ENCODE measurements at regions not wholly inside any gene's neighbourhood (a gene's known extent, or its start where the extent isn't known, plus 50 kb on each side); places are given as distances from the start of the nearest gene placed in this dataset.

DNA sequence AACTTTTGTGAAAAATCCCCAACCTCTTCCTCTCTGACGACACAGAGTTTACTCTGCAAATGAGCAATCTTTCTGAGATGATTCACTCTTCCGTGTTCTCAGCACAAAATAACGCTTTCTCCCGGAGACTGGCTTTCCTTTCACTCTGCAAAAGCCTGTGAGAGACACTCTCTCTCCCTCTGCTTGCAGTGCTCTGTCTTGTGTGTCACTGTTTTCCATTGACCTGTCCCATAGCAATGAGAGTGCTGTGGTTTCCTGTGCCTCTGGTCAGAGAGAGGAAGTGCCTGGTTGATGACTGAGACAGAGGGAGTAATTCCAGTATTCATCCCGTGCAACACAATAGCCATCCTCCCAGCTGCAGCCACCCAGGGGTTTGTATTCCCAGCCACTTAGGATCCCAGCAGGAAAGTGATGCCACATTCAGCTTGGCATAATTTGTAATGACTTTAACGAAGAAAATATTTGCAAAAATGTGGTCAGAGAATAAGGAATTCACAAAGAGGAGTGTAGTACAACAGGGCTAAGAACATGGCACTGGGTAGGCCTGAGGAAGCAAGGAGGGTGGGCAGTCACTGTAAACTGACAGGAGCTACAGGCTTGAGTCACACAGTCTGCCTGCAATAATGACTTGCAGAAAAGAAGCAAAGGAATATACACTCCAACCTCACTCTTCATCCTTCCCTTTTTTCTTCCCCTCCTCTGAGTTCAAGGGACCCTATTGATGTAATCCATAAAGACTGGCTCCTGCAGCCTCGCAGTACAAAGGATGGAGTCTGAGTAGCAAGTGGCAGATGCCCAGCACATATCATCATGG is 463.5 kb upstream of the RGMB start:
- no peak overlapping the region for H3K27ac ChIP-seq (ENCODE audit: low read depth, low read length, poor library complexity, severe bottlenecking)
- H3K36me3 ChIP-seq (ENCODE audit: insufficient read depth, low read length): no peaks in the 10 kb centered on the region
- no peaks in the 10 kb centered on the region for H3K4me1 ChIP-seq (ENCODE audit: insufficient read depth, low read length, severe bottlenecking)
- H3K4me2 ChIP-seq (ENCODE audit: low read length): no peak overlapping the region
- no peaks in the 10 kb centered on the region for H3K9me3 ChIP-seq (ENCODE audit: low read length)
- H3F3A ChIP-seq (ENCODE audit: insufficient read depth, low read length): no peaks in the 10 kb centered on the region
- TF ChIP-seq, protein P1, sequence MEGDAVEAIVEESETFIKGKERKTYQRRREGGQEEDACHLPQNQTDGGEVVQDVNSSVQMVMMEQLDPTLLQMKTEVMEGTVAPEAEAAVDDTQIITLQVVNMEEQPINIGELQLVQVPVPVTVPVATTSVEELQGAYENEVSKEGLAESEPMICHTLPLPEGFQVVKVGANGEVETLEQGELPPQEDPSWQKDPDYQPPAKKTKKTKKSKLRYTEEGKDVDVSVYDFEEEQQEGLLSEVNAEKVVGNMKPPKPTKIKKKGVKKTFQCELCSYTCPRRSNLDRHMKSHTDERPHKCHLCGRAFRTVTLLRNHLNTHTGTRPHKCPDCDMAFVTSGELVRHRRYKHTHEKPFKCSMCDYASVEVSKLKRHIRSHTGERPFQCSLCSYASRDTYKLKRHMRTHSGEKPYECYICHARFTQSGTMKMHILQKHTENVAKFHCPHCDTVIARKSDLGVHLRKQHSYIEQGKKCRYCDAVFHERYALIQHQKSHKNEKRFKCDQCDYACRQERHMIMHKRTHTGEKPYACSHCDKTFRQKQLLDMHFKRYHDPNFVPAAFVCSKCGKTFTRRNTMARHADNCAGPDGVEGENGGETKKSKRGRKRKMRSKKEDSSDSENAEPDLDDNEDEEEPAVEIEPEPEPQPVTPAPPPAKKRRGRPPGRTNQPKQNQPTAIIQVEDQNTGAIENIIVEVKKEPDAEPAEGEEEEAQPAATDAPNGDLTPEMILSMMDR (IDR thresholded peaks at IDR 0.05; ENCODE audit: low read length): no peak
- TF ChIP-seq EZH2 (IDR thresholded peaks at IDR 0.05; ENCODE audit: borderline replicate concordance, low read length): no peak
- no peak overlapping the region for H2AFZ ChIP-seq (ENCODE audit: low read length)
- no peaks in the 10 kb centered on the region for H3K9me2 ChIP-seq (ENCODE audit: low read depth, low read length)
- no peaks in the 10 kb centered on the region for H3K27me3 ChIP-seq (ENCODE audit: insufficient read depth, low read length)
- no peak overlapping the region for H3K9ac ChIP-seq (ENCODE audit: low read length)
- no peaks in the 10 kb centered on the region for H4K20me1 ChIP-seq (ENCODE audit: insufficient read depth, low read length)
- H3K79me2 ChIP-seq (ENCODE audit: insufficient read depth, low read length): no peaks in the 10 kb centered on the region
- H3K4me3 ChIP-seq (ENCODE audit: low read depth, low read length, poor library complexity, severe bottlenecking): no peak overlapping the region

DNA sequence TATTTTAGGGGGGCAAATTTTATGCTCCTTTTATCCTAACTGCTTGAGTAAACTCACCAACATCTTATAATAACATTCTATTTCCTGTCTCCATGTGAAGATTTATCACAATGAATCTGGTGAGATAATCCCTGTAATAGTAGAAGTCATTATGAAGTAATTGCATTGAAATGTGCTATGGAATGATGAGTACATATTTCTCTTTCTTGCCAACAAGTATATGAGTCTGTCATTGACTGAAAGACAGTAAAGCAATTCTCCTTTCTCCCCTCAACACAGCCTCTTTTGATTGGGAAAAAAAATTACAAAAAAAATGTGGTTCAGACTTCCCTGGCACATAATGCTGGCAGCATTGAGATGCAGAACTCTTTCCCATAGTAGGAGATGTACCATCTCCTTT is 459.2 kb upstream of the RGMB start:
- Histone ChIP-seq H3K27me3 (ENCODE audit: insufficient read depth, low read length) (no peaks in the 10 kb centered on the region), H3K9me3 (ENCODE audit: low read length) (no peaks in the 10 kb centered on the region), H3K4me1 (ENCODE audit: insufficient read depth, low read length, severe bottlenecking) (no peaks in the 10 kb centered on the region), H3K79me2 (ENCODE audit: insufficient read depth, low read length) (no peaks in the 10 kb centered on the region), H4K20me1 (ENCODE audit: insufficient read depth, low read length) (no peaks in the 10 kb centered on the region), H3K27ac (ENCODE audit: low read depth, low read length, poor library complexity, severe bottlenecking) (no peak overlapping the region), H3K4me2 (ENCODE audit: low read length) (no peak overlapping the region), H2AFZ (ENCODE audit: low read length) (no peak overlapping the region), H3K9me2 (ENCODE audit: low read depth, low read length) (no peaks in the 10 kb centered on the region), H3K4me3 (ENCODE audit: low read depth, low read length, poor library complexity, severe bottlenecking) (no peak overlapping the region), H3F3A (ENCODE audit: insufficient read depth, low read length) (no peaks in the 10 kb centered on the region), H3K9ac (ENCODE audit: low read length) (no peak overlapping the region), H3K36me3 (ENCODE audit: insufficient read depth, low read length) (no peaks in the 10 kb centered on the region)
- no peak for TF ChIP-seq EZH2 (IDR thresholded peaks at IDR 0.05; ENCODE audit: borderline replicate concordance, low read length)
- TF ChIP-seq, protein P1 (IDR thresholded peaks at IDR 0.05; ENCODE audit: low read length): no peak

DNA sequence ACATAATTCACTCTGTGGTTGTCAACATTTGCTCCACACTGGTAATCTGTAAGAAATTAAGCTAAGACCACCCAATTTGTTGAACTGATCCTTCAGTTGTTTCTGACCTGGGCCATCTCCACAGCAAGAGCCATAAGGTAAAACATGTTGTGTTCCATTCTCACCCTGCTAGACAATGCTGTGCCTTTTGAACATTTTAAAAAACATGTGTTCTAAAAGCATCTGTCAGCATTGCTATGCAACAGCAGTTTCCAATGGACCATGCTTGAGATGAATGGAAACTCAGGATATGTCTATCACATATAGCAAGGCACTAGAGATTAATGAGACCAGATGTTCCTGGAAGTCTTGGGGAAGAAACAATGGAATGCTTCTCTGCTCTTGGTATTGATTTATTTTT is 455.1 kb upstream of the RGMB start:
- TF ChIP-seq, protein P1 (IDR thresholded peaks at IDR 0.05; ENCODE audit: low read length): no peak
- H2AFZ ChIP-seq (ENCODE audit: low read length): no peak overlapping the region
- H3K79me2 ChIP-seq (ENCODE audit: insufficient read depth, low read length): no peaks in the 10 kb centered on the region
- H4K20me1 ChIP-seq (ENCODE audit: insufficient read depth, low read length): no peaks in the 10 kb centered on the region
- no peak overlapping the region for H3K9ac ChIP-seq (ENCODE audit: low read length)
- no peaks in the 10 kb centered on the region for H3F3A ChIP-seq (ENCODE audit: insufficient read depth, low read length)
- H3K4me2 ChIP-seq (ENCODE audit: low read length): no peak overlapping the region
- no peaks in the 10 kb centered on the region for H3K4me1 ChIP-seq (ENCODE audit: insufficient read depth, low read length, severe bottlenecking)
- no peaks in the 10 kb centered on the region for H3K9me2 ChIP-seq (ENCODE audit: low read depth, low read length)
- no peaks in the 10 kb centered on the region for H3K9me3 ChIP-seq (ENCODE audit: low read length)
- H3K36me3 ChIP-seq (ENCODE audit: insufficient read depth, low read length): no peaks in the 10 kb centered on the region
- no peaks in the 10 kb centered on the region for H3K27me3 ChIP-seq (ENCODE audit: insufficient read depth, low read length)
- no peak overlapping the region for H3K27ac ChIP-seq (ENCODE audit: low read depth, low read length, poor library complexity, severe bottlenecking)
- no peak overlapping the region for H3K4me3 ChIP-seq (ENCODE audit: low read depth, low read length, poor library complexity, severe bottlenecking)

Measured in OCI-LY1 (cell line).